ENCODE measurements at regions not wholly inside any gene's neighbourhood (a gene's known extent, or its start where the extent isn't known, plus 50 kb on each side); places are given as distances from the start of the nearest gene placed in this dataset.

DNA sequence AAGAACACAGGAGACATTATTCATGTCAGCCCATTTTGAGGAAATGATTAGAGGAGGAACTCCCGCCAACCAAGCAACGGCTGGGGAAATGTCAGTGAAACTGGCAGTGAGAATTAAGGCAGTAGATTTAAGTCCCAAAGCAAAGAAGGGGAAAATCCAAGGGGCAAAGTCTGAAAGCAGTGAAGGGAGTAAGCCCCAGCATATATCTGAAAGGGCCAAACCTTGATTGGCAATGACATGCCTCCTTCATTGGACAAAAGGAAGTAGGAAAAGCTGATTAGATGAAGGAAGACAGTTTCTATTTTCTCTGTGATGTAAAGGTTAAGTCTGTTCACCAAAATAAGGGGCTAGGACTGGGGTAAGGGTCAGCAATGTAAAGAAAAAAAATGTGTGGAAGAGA lies 190.3 kb downstream of the RNF144B start:
- no peak for TF ChIP-seq CTCF (IDR thresholded peaks at IDR 0.05)
- DNase-seq (no peak), ATAC-seq (no peak)
- Histone ChIP-seq H3K27ac (no peak overlapping the region), H3K27me3 (no peaks in the 10 kb centered on the region), H3K4me1 (no peaks in the 10 kb centered on the region), H3K36me3 (no peaks in the 10 kb centered on the region), H3K9me3 (no peaks in the 10 kb centered on the region), H3K4me3 (no peak overlapping the region)
- intact Hi-C loops (cut with DNase I): no loop called here

DNA sequence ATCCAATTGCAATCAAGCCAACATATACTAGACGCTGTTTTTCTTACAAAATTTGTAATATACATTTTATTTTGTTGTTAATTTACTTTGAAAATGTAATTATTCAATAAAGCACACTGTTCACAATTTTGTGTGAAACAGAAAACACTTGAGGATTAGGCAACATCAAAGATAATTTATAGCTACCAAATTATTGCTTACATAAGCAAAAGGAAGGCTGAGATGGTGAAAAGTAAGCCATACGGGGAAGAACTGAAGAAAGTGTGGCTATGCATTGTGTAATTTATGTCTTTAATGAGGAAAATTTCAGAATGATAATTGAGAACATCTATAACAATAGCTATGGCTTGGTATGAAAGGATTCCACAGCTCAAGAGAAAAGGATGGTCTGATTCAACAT lies 192.0 kb downstream of the RNF144B start:
- no peak overlapping the region for H3K4me3 ChIP-seq
- H3K9me3 ChIP-seq: no peaks in the 10 kb centered on the region
- ATAC-seq (no peak), DNase-seq (no peak)
- no peaks in the 10 kb centered on the region for H3K36me3 ChIP-seq
- H3K27ac ChIP-seq: no peak overlapping the region
- no peak for TF ChIP-seq CTCF (IDR thresholded peaks at IDR 0.05)
- intact Hi-C loops (cut with DNase I): no loop called here
- H3K27me3 ChIP-seq: no peaks in the 10 kb centered on the region
- H3K4me1 ChIP-seq: no peaks in the 10 kb centered on the region

GRCh38 chr6:18579869-18580268 lies 192.7 kb downstream of the RNF144B start:
- intact Hi-C loops (cut with DNase I): no loop called here
- TF ChIP-seq CTCF (IDR thresholded peaks at IDR 0.05): no peak
- Histone ChIP-seq H3K27me3 (no peaks in the 10 kb centered on the region), H3K27ac (no peak overlapping the region), H3K4me1 (no peaks in the 10 kb centered on the region), H3K9me3 (no peaks in the 10 kb centered on the region), H3K36me3 (no peaks in the 10 kb centered on the region), H3K4me3 (no peak overlapping the region)
- DNase-seq: no peak
- no peak for ATAC-seq

- H3K27me3 ChIP-seq: no peaks in the 10 kb centered on the region
- ATAC-seq (no peak), DNase-seq (no peak)
- peaks cover 5% of the 10 kb centered on the region for H3K4me1 ChIP-seq
- H3K27ac ChIP-seq: no peak overlapping the region
- intact Hi-C loops (cut with DNase I): no loop called here
- no peaks in the 10 kb centered on the region for H3K36me3 ChIP-seq
- no peaks in the 10 kb centered on the region for H3K9me3 ChIP-seq
- no peak for TF ChIP-seq CTCF (IDR thresholded peaks at IDR 0.05)
- no peak overlapping the region for H3K4me3 ChIP-seq
Observed at GRCh38 chr6:18584372-18584771, 197.2 kb downstream of the RNF144B start.

DNA sequence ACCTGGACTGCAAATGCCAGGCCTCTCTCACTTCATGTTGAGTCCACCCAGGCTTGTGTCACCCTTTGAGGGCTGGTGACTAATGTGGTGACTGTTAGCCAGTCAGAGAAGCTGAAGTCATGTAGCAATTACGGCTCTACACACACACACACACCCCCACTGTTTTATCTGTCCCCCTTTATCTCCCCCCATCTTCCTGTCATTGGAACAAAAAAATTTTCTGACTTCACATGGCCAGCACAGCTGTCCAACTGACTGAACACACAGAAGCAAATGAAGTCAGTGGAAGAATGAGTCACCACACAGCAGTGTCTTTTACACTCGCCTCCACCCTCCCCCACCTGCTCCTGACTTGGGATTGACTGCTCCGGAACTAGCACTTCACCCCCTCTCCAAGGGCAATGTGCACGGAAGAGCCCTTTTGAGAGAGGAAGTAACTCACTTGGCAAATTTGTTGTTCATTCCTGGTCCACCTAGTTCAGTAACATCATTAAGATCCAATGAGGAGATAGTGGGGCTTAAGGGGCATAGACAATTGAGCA lies 198.0 kb downstream of the RNF144B start:
- no peak for TF ChIP-seq CTCF (IDR thresholded peaks at IDR 0.05)
- Histone ChIP-seq H3K27me3 (no peaks in the 10 kb centered on the region), H3K27ac (no peak overlapping the region), H3K9me3 (no peaks in the 10 kb centered on the region), H3K36me3 (no peaks in the 10 kb centered on the region), H3K4me1 (peaks cover 5% of the 10 kb centered on the region), H3K4me3 (no peak overlapping the region)
- DNase-seq (no peak), ATAC-seq (peak; percentile 82)
- intact Hi-C loops (cut with DNase I): no loop called here

GRCh38 chr6:18586133-18586532 lies 199.0 kb downstream of the RNF144B start:
- Histone ChIP-seq H3K4me3 (no peak overlapping the region), H3K9me3 (no peaks in the 10 kb centered on the region), H3K27ac (no peak overlapping the region), H3K4me1 (peaks cover 5% of the 10 kb centered on the region), H3K36me3 (no peaks in the 10 kb centered on the region), H3K27me3 (no peaks in the 10 kb centered on the region)
- intact Hi-C loops (cut with DNase I): no loop called here
- DNase-seq (no peak), ATAC-seq (no peak)
- TF ChIP-seq CTCF (IDR thresholded peaks at IDR 0.05): no peak
